22Rv1 (cell line): ENCODE measurements at regions not wholly inside any gene's neighbourhood (a gene's known extent, or its start where the extent isn't known, plus 50 kb on each side); places are given as distances from the start of the nearest gene placed in this dataset.

Experiments
- H3K27ac ChIP-seq: fragments of 450-650 bp; 2 replicates; pipeline ENCODE4 v1.5.1; 2017
- ZFX ChIP-seq: fragments of 450-650 bp; IDR thresholded peaks from 2 replicates; pipeline ENCODE4 v1.6.1; 2017; ENCODE audit warnings: antibody characterized with exemption, borderline replicate concordance
- TF ChIP-seq, protein P1 (sequence below): fragments of 450-650 bp; IDR thresholded peaks from 2 replicates; pipeline ENCODE4 v1.5.1; 2017; ENCODE audit warnings: mild to moderate bottlenecking

DNA sequence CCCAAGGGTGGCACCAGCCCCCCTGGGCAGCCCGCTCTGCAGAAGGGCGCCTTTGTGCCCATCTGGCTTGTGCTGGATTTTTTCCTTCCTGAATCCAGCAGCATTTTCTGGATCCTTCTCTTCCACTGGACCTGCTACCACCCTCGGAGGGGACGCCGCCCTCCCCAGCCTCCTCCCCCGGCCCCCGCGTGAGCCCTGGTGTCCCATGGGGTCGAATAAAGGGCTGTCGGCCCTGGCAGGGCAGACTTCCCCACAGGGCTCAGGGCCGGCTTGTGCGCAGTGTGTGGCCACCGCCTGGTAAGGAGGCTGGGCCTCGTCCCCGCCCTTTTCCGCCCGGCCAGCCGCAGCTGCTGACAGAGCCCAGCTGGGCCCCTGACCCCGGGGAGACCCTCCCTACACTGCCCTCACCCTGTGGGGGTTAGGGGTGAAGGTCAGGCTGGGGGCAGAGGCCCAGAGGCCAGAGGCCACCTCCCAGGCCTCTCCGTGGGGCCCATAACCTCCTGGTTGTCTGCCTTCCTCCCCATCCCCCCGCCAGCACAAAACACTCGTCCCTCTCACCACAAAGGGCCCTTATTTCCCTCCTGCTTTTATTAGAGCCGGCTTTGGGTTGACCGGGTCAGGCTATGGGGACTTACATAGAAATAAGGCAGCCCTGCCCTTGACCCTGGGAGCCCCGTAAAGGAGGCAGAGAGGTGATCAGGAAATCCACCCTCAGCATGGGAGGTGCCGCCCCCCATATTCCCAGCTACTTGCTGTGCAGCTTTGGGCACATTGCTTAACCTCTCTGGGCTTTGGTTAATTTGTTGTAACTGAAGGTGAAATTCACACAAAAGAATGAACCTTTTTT, 179.3 kb upstream of the CIBAR2 start:
- TF ChIP-seq, protein P1, sequence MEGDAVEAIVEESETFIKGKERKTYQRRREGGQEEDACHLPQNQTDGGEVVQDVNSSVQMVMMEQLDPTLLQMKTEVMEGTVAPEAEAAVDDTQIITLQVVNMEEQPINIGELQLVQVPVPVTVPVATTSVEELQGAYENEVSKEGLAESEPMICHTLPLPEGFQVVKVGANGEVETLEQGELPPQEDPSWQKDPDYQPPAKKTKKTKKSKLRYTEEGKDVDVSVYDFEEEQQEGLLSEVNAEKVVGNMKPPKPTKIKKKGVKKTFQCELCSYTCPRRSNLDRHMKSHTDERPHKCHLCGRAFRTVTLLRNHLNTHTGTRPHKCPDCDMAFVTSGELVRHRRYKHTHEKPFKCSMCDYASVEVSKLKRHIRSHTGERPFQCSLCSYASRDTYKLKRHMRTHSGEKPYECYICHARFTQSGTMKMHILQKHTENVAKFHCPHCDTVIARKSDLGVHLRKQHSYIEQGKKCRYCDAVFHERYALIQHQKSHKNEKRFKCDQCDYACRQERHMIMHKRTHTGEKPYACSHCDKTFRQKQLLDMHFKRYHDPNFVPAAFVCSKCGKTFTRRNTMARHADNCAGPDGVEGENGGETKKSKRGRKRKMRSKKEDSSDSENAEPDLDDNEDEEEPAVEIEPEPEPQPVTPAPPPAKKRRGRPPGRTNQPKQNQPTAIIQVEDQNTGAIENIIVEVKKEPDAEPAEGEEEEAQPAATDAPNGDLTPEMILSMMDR, result no peak
- TF ChIP-seq ZFX, result no peak
- no peak overlapping the region for H3K27ac ChIP-seq

DNA sequence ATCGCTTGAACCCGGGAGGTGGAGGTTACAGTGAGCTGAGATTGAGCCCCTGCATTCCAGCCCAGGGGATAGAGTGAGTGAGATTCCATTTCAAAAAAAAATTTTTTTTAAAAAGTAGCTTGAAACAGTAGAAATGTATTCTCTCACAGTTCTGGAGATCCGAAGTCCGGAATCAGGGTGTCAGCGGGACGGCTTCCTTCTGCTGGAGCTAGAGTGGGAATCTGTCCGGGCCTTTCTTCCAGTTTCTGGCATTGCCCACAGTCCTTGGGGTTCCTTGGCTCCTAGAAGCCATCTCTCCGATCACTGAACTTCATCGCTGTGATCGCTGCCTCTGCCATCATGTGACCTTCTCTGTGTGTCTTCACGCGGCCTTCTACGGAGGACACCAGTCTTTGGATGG, 181.2 kb upstream of the CIBAR2 start:
- TF ChIP-seq, protein P1, result no peak
- no peak for TF ChIP-seq ZFX
- H3K27ac ChIP-seq, result no peak overlapping the region

- TF ChIP-seq ZFX, result no peak
- no peak overlapping the region for H3K27ac ChIP-seq
Measured at GRCh38 chr16:85293904-85294642, 181.8 kb upstream of the CIBAR2 start.

GRCh38 chr16:85294810-85295508, 182.7 kb upstream of the CIBAR2 start:
- no peak overlapping the region for H3K27ac ChIP-seq
- TF ChIP-seq ZFX, result no peak
- TF ChIP-seq, protein P1, result no peak

DNA sequence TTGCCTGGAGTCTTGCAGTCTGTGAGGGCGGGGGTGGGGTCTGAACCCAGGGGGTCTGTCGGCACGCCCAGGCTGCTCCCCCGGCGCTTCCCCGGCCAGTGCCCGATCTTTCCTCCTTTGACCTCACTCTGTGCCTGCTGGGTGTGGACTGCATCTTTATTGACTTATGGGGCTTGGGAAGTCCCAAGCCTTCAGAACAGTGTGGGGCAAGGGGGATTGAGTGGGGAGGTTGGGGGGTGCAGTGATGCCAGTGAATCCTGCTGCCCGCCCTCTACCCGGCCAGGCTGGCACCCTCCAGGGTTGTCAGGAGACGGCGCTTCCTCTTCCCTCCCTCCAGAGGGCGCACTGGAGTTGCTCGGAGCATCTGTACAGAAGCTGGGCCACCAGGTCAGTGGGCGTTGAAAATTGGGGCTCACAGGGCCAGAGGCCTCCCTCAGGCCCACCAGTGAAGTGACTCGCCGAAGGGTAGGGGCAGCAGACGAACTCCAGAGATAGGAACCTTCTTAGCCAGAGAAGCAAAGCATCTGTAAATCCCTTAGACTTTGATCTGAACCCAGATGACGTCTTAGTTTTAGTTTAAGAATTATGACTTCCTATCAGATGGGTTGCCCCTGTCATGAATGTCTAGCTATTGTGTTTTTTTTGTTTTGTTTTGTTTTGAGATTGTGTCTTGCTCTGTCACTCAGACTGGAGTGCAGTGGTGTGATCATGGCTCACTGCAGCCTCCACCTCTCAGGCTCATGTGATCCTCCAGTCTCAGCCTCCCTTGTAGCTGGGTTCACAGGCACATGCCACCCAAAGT, 184.8 kb upstream of the CIBAR2 start:
- no peak overlapping the region for H3K27ac ChIP-seq
- TF ChIP-seq, protein P1, result peak; percentile 93
- no peak for TF ChIP-seq ZFX

DNA sequence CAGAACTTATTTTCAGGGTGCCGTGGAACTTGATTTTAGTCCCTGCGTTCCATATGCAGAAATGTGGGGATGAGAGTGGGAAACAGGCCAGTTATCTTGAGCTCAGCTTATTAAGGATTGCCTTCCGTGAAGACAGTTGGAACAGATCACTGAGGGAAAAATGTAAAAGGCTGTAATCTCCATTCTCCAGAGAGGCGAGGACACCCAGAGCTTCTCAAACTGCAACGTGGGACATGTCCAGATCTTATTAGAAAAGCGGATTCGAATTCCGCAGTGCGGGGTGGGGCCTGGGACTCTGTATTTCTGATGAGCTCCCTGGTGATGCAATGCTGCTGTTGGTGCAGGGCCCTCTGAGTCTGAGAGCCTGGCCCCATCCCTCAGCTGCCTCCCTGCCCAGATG, 185.6 kb upstream of the CIBAR2 start:
- no peak overlapping the region for H3K27ac ChIP-seq
- TF ChIP-seq, protein P1, result no peak
- no peak for TF ChIP-seq ZFX

GRCh38 chr16:85300406-85300968, 188.2 kb upstream of the CIBAR2 start:
- TF ChIP-seq ZFX, result no peak
- TF ChIP-seq, protein P1, result no peak
- no peak overlapping the region for H3K27ac ChIP-seq
